ENCODE measurements at regions not wholly inside any gene's neighbourhood (a gene's known extent, or its start where the extent isn't known, plus 50 kb on each side); places are given as distances from the start of the nearest gene placed in this dataset.
A peak's percentile ranks its signal among the peaks of the same experiment; 100 is the strongest.

- TF ChIP-seq RNF219 (CRISPR knock-in tag; IDR thresholded peaks at IDR 0.05) (no peak), ESRRB (CRISPR knock-in tag; IDR thresholded peaks at IDR 0.05; ENCODE audit: borderline replicate concordance) (no peak), TFAP4 (CRISPR knock-in tag; IDR thresholded peaks at IDR 0.05; ENCODE audit: borderline replicate concordance) (no peak), ZBTB34 (CRISPR knock-in tag; IDR thresholded peaks at IDR 0.05) (no peak), RAD51 (IDR thresholded peaks at IDR 0.05; ENCODE audit: borderline replicate concordance, low read depth) (no peak), HMGN3 (IDR thresholded peaks at IDR 0.05; ENCODE audit: borderline replicate concordance, extremely low read depth, insufficient read length, low read depth, low read length) (no peak), NRF1 (conservative IDR thresholded peaks at IDR 0.05 in 1 of 2, IDR thresholded peaks at IDR 0.05 in 1 of 2) (peak; percentile 16 to 26; a peak in 1 of 4 replicates), MEIS2 (IDR thresholded peaks at IDR 0.05; ENCODE audit: partially characterized antibody) (peak; percentile 35), CBX5 (IDR thresholded peaks at IDR 0.05; ENCODE audit: borderline replicate concordance, low read depth) (no peak), ETV5 (CRISPR knock-in tag; IDR thresholded peaks at IDR 0.05; ENCODE audit: low read depth) (no peak), NR1H2 (CRISPR knock-in tag; IDR thresholded peaks at IDR 0.05) (no peak), SREBF1 (IDR thresholded peaks at IDR 0.05; ENCODE audit: borderline replicate concordance, low read depth, low read length) (no peak), RBM34 (IDR thresholded peaks at IDR 0.05; ENCODE audit: borderline replicate concordance, insufficient read depth, low read length) (no peak), HMBOX1 (IDR thresholded peaks at IDR 0.05) (no peak), ZNF124 (CRISPR knock-in tag; IDR thresholded peaks at IDR 0.05) (no peak), RFX7 (CRISPR knock-in tag; IDR thresholded peaks at IDR 0.05) (no peak), MAX (CRISPR knock-in tag; IDR thresholded peaks at IDR 0.05) (no peak), E2F3 (CRISPR knock-in tag; IDR thresholded peaks at IDR 0.05) (no peak), RBM22 (IDR thresholded peaks at IDR 0.05; ENCODE audit: low read depth, low read length, poor library complexity, severe bottlenecking) (no peak), NFE2 (IDR thresholded peaks at IDR 0.05; ENCODE audit: low read depth) (no peak), ZNF512 (tag; IDR thresholded peaks at IDR 0.05) (no peak), ZNF583 (CRISPR knock-in tag; IDR thresholded peaks at IDR 0.05) (no peak), RB1 (IDR thresholded peaks at IDR 0.05; ENCODE audit: low read depth) (no peak), HIVEP1 (CRISPR knock-in tag; IDR thresholded peaks at IDR 0.05) (no peak)
Observed at GRCh38 chr12:75724928-75725312, 213.5 kb upstream of the KRR1 start (continued).
